Aorta (tissue), 5 donors: ENCODE measurements at regions not wholly inside any gene's neighbourhood (a gene's known extent, or its start where the extent isn't known, plus 50 kb on each side); places are given as distances from the start of the nearest gene placed in this dataset.

Experiments
- ATAC-seq: fragments of 200-7000 bp; cut with Tn5 transposase; one replicate; pipeline ENCODE4 v1.9.1; 2022; ENCODE audit warnings: moderate library complexity; ENCODE audit not compliant: low FRiP score
- DNase-seq, 2 donors: peaks; one replicate each; pipeline ENCODE4 v3.0.0-alpha.2; 2020
- H3K27ac ChIP-seq, 2 donors: one replicate each; pipeline ENCODE4 v1.5.1; 2013; ENCODE audit warnings: low read length in 2 of 2, mild to moderate bottlenecking in 2 of 2, moderate library complexity in 2 of 2, control low read depth in 1 of 2, inconsistent platforms in 1 of 2, low read depth in 1 of 2
- H3K27me3 ChIP-seq, 2 donors: one replicate each; pipeline ENCODE4 v1.6.1; 2013; ENCODE audit warnings: control low read depth in 1 of 2, low read length in 1 of 2, mild to moderate bottlenecking in 1 of 2, moderate library complexity in 1 of 2; ENCODE audit not compliant: insufficient read depth in 2 of 2, control insufficient read depth in 1 of 2
- H3K36me3 ChIP-seq, 2 donors: one replicate each; pipeline ENCODE4 v1.6.1; 2013; ENCODE audit warnings: control low read depth in 1 of 2, low read length in 1 of 2, mild to moderate bottlenecking in 1 of 2; ENCODE audit not compliant: insufficient read depth in 2 of 2, control insufficient read depth in 1 of 2
- H3K4me1 ChIP-seq, 2 donors: one replicate each; pipeline ENCODE4 v1.6.1; 2013; ENCODE audit warnings: low read length in 2 of 2, control low read depth in 1 of 2, mild to moderate bottlenecking in 1 of 2, moderate library complexity in 1 of 2; ENCODE audit not compliant: insufficient read depth in 2 of 2, control insufficient read depth in 1 of 2
- H3K4me3 ChIP-seq, 2 donors: one replicate each; pipeline ENCODE4 v1.5.1; 2013; ENCODE audit warnings: low read length in 2 of 2, control low read depth in 1 of 2, mild to moderate bottlenecking in 1 of 2
- H3K9me3 ChIP-seq: one replicate; pipeline ENCODE4 v1.6.1; 2013; ENCODE audit warnings: mild to moderate bottlenecking, low read length; ENCODE audit not compliant: control insufficient read depth
- WGBS, 2 donors: extraction: QIAGEN DNeasy Blood & Tissue Kit; methylation state at CpG; one replicate each; pipeline ENCODE4 v1.1.7; 2013; 5-methylcytosine and 5-hydroxymethylcytosine counted together
- intact Hi-C, 2 donors: fragments of 100-400 bp; cut with DNase I; formaldehyde crosslinking; loops; one replicate each; pipeline versions ENCODE4 v1.14.2 to v1.15.0; 2022
- donor health status: healthy with polysubstance abuse.
- donor health status: Bipolar disorder and iron deficiency.
- donor health status: DM: no; HTN: no; CAD: no.
- donor health status: DM: no; HTN: no; CAD: no.
- donor health status: DM: yes; HTN: yes; CAD: no.

GRCh38 chr21:24823247-24823646 lies 784.0 kb downstream of the MRPL39 start:
- ATAC-seq = no peak
- WGBS, 2 donors = 86 to 94% methylated on average over 2 of the region's 2 CpGs

DNA sequence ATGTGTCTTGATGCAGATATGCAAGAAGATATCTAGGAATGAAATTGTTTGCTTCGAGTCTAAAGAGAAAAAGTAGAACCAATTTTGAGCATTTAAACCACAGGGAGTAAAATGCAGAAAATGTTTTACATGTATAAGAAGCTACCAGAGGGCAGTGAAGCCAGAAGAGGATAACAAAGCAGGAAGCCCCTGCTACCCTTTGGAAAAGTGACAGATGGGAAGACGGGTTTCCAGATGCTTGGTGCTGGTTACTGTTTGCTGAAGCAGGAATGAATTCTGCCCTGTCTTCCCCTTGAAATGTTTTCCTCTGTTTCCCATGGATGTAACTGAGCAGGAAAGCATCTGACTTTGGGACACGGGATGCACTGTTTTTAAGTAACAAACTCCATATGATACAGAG lies 822.2 kb downstream of the MRPL39 start:
- no peak overlapping the region for H3K4me3 ChIP-seq
- DNase-seq (no peak), ATAC-seq (no peak)
- intact Hi-C loops = no loop called here
- 38 to 41% methylated on average over 3 of the region's 3 CpGs for whole genome bisulfite sequencing, 2 donors
- H3K4me1 ChIP-seq = no peaks in the 10 kb centered on the region
- H3K36me3 ChIP-seq = no peaks in the 10 kb centered on the region
- no peaks in the 10 kb centered on the region for H3K9me3 ChIP-seq
- H3K27ac ChIP-seq = no peak overlapping the region
- H3K27me3 ChIP-seq = no peaks in the 10 kb centered on the region

More at GRCh38 chr21:24823247-24823646, 784.0 kb downstream of the MRPL39 start:
- H3K36me3 ChIP-seq = no peaks in the 10 kb centered on the region
- no peaks in the 10 kb centered on the region for H3K9me3 ChIP-seq
- H3K4me1 ChIP-seq = no peaks in the 10 kb centered on the region
- H3K27ac ChIP-seq = no peak overlapping the region
- no peaks in the 10 kb centered on the region for H3K27me3 ChIP-seq
- H3K4me3 ChIP-seq = no peak overlapping the region
- no peak for DNase-seq
- intact Hi-C loops = no loop called here

GRCh38 chr21:24781146-24781545 lies 826.1 kb downstream of the MRPL39 start:
- Histone ChIP-seq H3K4me3 (no peak overlapping the region), H3K9me3 (no peaks in the 10 kb centered on the region), H3K27me3 (no peaks in the 10 kb centered on the region), H3K27ac (no peak overlapping the region), H3K4me1 (no peaks in the 10 kb centered on the region), H3K36me3 (no peaks in the 10 kb centered on the region)
- DNase-seq (no peak), ATAC-seq (no peak)
- intact Hi-C loops = no loop called here
- 10 to 37% methylated on average over 2 of the region's 2 CpGs for WGBS, 2 donors

- ATAC-seq = no peak
These were observed 847.8 kb downstream of the MRPL39 start for GRCh38 chr21:24759348-24760075.

DNA sequence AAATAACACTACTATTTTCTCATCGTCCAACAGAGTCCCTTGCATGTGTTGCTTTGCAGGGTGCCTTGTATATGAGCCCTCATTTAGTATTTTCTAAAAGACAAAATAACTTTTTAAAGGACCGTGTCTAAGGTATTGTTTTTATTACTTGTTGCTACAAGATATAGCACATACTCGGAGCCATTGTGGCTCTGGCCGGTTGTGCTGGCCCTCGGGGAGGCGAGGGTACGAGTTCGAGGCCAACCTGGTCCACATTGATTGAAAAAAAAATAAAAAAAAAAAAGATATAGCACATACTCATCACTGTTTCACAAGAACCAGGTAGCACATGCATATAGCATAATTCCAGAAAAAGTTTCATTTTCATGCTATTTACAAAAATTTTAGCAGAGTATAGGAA lies 869.2 kb downstream of the MRPL39 start:
- intact Hi-C loops = no loop called here
- no peak overlapping the region for H3K27ac ChIP-seq
- no peak for DNase-seq
- H3K9me3 ChIP-seq = no peaks in the 10 kb centered on the region
- 53 to 56% methylated on average over 8 of the region's 8 CpGs for WGBS, 2 donors
- no peak overlapping the region for H3K4me3 ChIP-seq
- no peak for ATAC-seq
- H3K36me3 ChIP-seq = no peaks in the 10 kb centered on the region
- H3K27me3 ChIP-seq = no peaks in the 10 kb centered on the region
- no peaks in the 10 kb centered on the region for H3K4me1 ChIP-seq

More at GRCh38 chr21:24759348-24760075, 847.8 kb downstream of the MRPL39 start:
- Histone ChIP-seq H3K27me3 (no peaks in the 10 kb centered on the region), H3K36me3 (no peaks in the 10 kb centered on the region), H3K27ac (no peak overlapping the region), H3K4me3 (no peak overlapping the region), H3K9me3 (no peaks in the 10 kb centered on the region), H3K4me1 (no peaks in the 10 kb centered on the region)
- intact Hi-C loops = no loop called here
- WGBS, 2 donors = 50 to 66% methylated on average over 3 of the region's 3 CpGs
- no peak for DNase-seq

DNA sequence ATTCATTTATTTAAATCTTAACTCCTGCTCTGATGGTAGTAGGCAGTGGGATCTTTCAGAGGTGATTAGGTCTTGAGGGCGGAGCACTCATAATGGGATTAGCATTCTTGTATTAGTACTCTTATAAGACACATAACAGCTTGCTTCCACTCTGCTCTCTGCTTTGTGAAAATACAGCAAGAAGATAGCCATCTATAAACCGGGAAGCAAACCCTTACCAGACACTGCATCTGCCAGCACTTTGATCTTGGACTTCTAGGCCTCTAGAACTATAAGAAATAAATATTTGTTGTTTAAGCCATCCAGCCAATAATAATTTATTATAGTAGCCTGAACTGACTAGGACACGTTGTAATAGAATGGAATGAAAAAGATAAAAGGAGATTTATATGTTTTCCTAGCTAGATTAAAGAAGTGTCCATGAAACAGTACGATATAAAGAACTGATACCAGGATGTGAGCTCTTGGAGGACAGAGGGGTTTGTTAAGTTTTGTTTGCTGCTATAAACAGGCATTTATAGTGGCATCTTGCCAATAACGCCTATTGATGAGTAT lies 869.9 kb downstream of the MRPL39 start:
- 41 to 47% methylated on average over 5 of the region's 5 CpGs for WGBS, 2 donors
- Histone ChIP-seq H3K27me3 (no peaks in the 10 kb centered on the region), H3K36me3 (no peaks in the 10 kb centered on the region), H3K4me3 (no peak overlapping the region), H3K27ac (no peak overlapping the region), H3K9me3 (no peaks in the 10 kb centered on the region), H3K4me1 (no peaks in the 10 kb centered on the region)
- ATAC-seq (no peak), DNase-seq (no peak)
- intact Hi-C loops = no loop called here

DNA sequence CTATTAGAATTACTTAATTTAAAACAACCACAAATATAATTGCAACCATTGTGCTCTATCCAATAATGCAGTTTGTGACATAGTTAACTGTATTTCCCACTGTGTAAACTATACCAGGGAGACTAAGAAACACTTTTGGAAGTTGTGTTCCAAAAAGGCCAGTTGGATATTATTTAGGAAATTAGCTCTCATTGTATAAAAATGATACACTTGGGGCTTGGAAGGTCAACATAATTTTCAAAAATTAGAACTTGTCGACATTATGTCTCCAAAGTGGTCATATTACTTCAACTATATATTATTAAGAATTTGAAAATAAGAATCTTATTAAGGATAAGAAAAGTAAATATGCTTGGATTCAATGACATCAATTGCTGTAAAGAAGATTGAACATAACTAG lies 876.6 kb downstream of the MRPL39 start:
- no peak overlapping the region for H3K27ac ChIP-seq
- intact Hi-C loops = no loop called here
- H3K4me3 ChIP-seq = no peak overlapping the region
- no peaks in the 10 kb centered on the region for H3K4me1 ChIP-seq
- DNase-seq = no peak
- H3K27me3 ChIP-seq = no peaks in the 10 kb centered on the region
- no peaks in the 10 kb centered on the region for H3K9me3 ChIP-seq
- 56 to 66% methylated on average over 1 of the region's 1 CpG for WGBS, 2 donors
- no peaks in the 10 kb centered on the region for H3K36me3 ChIP-seq
- no peak for ATAC-seq

- DNase-seq (no peak), ATAC-seq (no peak)
- 57 to 58% methylated on average over 3 of the region's 3 CpGs for WGBS, 2 donors
- Histone ChIP-seq H3K27me3 (no peaks in the 10 kb centered on the region), H3K36me3 (no peaks in the 10 kb centered on the region), H3K4me3 (no peak overlapping the region), H3K27ac (no peak overlapping the region), H3K4me1 (no peaks in the 10 kb centered on the region), H3K9me3 (no peaks in the 10 kb centered on the region)
- intact Hi-C loops = no loop called here
These were observed 877.7 kb downstream of the MRPL39 start for GRCh38 chr21:24729568-24729967.

DNA sequence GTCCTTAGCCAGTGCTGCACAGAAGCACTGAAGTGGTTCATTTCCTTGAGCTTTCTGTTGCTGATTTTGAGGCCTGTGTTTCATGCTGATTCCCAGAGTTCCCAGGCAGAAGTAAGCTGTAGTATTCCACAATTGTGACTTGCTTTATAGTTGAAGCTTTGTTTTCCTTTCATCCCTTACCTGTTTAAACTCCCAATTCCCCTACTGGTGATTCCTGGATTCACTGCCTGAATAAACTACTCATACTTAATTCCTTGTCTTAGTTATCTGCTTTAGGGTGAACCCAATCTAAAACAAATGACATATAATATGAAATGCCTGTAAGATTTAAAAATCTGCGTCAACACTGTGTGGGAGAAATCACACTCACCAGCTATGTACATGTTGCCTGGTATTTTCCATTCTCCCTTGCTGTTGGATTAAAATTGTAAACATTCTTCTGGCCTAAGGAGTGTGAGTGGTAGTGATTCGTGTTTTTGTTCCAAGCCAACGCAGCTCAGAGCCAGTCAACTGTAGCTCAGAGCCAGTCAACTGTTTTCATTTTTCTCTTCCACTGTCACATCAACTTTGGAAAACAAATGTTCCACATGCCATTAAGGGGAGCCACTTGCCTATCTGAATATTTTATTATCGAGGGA lies 879.4 kb downstream of the MRPL39 start:
- ATAC-seq (no peak), DNase-seq (no peak)
- WGBS, 2 donors = 19 to 21% methylated on average over 4 of the region's 4 CpGs
- H3K27ac ChIP-seq = no peak overlapping the region
- H3K4me3 ChIP-seq = no peak overlapping the region
- no peaks in the 10 kb centered on the region for H3K27me3 ChIP-seq
- intact Hi-C loops = no loop called here
- no peaks in the 10 kb centered on the region for H3K4me1 ChIP-seq
- H3K36me3 ChIP-seq = no peaks in the 10 kb centered on the region
- no peaks in the 10 kb centered on the region for H3K9me3 ChIP-seq
